H1 (cell line): ENCODE measurements at regions not wholly inside any gene's neighbourhood (a gene's known extent, or its start where the extent isn't known, plus 50 kb on each side); places are given as distances from the start of the nearest gene placed in this dataset.

Experiments used
- CTCF ChIA-PET: fragments of 300-600 bp; sonication (Branson Sonifier 250); formaldehyde crosslinking; loops from one replicate; lab custom pipeline; 2021; ENCODE audit not compliant: partially characterized antibody; lab: Charles Lee
- POLR2A ChIA-PET: fragments of 300-600 bp; sonication (Branson Sonifier 250); formaldehyde crosslinking; loops from one replicate; lab custom pipeline; 2021; ENCODE audit warnings: inconsistent platforms; ENCODE audit not compliant: partially characterized antibody; lab: Charles Lee
- DNase-seq, 2 experiments: peaks; one replicate each; pipeline versions ENCODE4 v3.0.0 to v3.0.0-alpha.2; 2010 to 2022; ENCODE audit warnings: low spot score in 2 of 2, low read depth in 1 of 2, mixed read lengths in 1 of 2
- FAIRE-seq: peaks from 2 replicates; lab custom pipeline; 2011; peaks lifted over from hg19 to GRCh38; lab: Jason Lieb, UNC
- H2AFZ ChIP-seq: 2 replicates; pipeline ENCODE4 v1.8.1; 2012; ENCODE audit warnings: low read length, inconsistent platforms
- H2AK5ac ChIP-seq: 2 replicates; pipeline ENCODE4 v1.6.1; 2013; ENCODE audit warnings: low read depth, low read length
- H2BK120ac ChIP-seq: replicated peaks from 2 replicates; pipeline ENCODE3; 2013; ENCODE audit warnings: low read depth, low read length, inconsistent platforms
- H2BK12ac ChIP-seq: 2 replicates; pipeline ENCODE4 v1.6.1; 2013; ENCODE audit warnings: low read depth, low read length
- H2BK15ac ChIP-seq: 2 replicates; pipeline ENCODE4 v1.6.1; 2013; ENCODE audit warnings: low read length
- H2BK20ac ChIP-seq: 2 replicates; pipeline ENCODE4 v1.6.1; 2013; ENCODE audit warnings: low read length
- H2BK5ac ChIP-seq: 2 replicates; pipeline ENCODE4 v1.6.1; 2013; ENCODE audit warnings: low read depth, low read length
- H3K14ac ChIP-seq: 2 replicates; pipeline ENCODE4 v1.6.1; 2013; ENCODE audit warnings: inconsistent platforms; ENCODE audit not compliant: insufficient read length
- H3K18ac ChIP-seq: 2 replicates; pipeline ENCODE4 v1.6.1; 2013; ENCODE audit warnings: low read length; ENCODE audit errors: extremely low read depth
- H3K23ac ChIP-seq: 2 replicates; pipeline ENCODE4 v1.6.1; 2013; ENCODE audit warnings: inconsistent platforms; ENCODE audit not compliant: insufficient read length
- H3K23me2 ChIP-seq: 2 replicates; pipeline ENCODE4 v1.6.1; 2013; ENCODE audit warnings: low read depth, low read length
- H3K27ac ChIP-seq: 2 replicates; pipeline ENCODE4 v1.6.1; 2011; ENCODE audit warnings: low read depth, low read length, inconsistent platforms
- H3K27me3 ChIP-seq, 4 experiments: replicated peaks in 1 of 4; 1 replicate in 1 of 4; 2 replicates in 3 of 4; pipeline versions ENCODE4 v1.6.1 to v1.8.1; 2011 to 2013; ENCODE audit warnings: low read length in 3 of 4, mild to moderate bottlenecking in 3 of 4, inconsistent platforms in 2 of 4, mixed read lengths in 2 of 4, moderate library complexity in 1 of 4; ENCODE audit not compliant: control insufficient read depth in 3 of 4, insufficient read depth in 3 of 4; ENCODE audit errors: extremely low read depth in 1 of 4
- H3K36me3 ChIP-seq, 4 experiments: 2 replicates each; pipeline versions ENCODE4 v1.6.1 to v1.8.1; 2011 to 2013; ENCODE audit warnings: mild to moderate bottlenecking in 4 of 4, low read length in 3 of 4, moderate library complexity in 2 of 4, control low read depth in 1 of 4, inconsistent platforms in 1 of 4; ENCODE audit not compliant: insufficient read depth in 4 of 4, control insufficient read depth in 2 of 4
- H3K4ac ChIP-seq: replicated peaks from 2 replicates; pipeline ENCODE3; 2013; ENCODE audit warnings: low read length, low read depth, mixed read lengths, inconsistent platforms; ENCODE audit not compliant: insufficient read length
- H3K4me1 ChIP-seq, 4 experiments: replicated peaks in 1 of 4; 1 replicate in 1 of 4; 2 replicates in 3 of 4; pipeline versions ENCODE4 v1.6.1 to v1.8.1; 2011 to 2013; ENCODE audit warnings: low read length in 3 of 4, inconsistent platforms in 2 of 4, mixed read lengths in 1 of 4; ENCODE audit not compliant: insufficient read depth in 4 of 4, control insufficient read depth in 3 of 4
- H3K4me2 ChIP-seq, 2 experiments: 2 replicates each; pipeline versions ENCODE4 v1.6.1 to v1.8.1; 2011 to 2013; ENCODE audit warnings: low read depth in 2 of 2, low read length in 2 of 2, control low read depth in 1 of 2, inconsistent platforms in 1 of 2, mild to moderate bottlenecking in 1 of 2; ENCODE audit not compliant: insufficient read depth in 1 of 2
- H3K4me3 ChIP-seq, 4 experiments: fragments of 200-600, 300-600 bp in 1 of 4; sonication (generic), shearing (Covaris generic), sonication (Bioruptor Twin) in 1 of 4; 2 replicates each; pipeline versions ENCODE4 v1.5.1 to v1.8.1; 2011 to 2016; ENCODE audit warnings: low read length in 4 of 4, low read depth in 3 of 4, control low read depth in 2 of 4, inconsistent platforms in 2 of 4, mild to moderate bottlenecking in 2 of 4, mixed read lengths in 1 of 4, moderate library complexity in 1 of 4; ENCODE audit not compliant: insufficient read depth in 2 of 4; ENCODE audit errors: extremely low read depth in 1 of 4
- H3K56ac ChIP-seq: replicated peaks from 2 replicates; pipeline ENCODE3; 2013; ENCODE audit warnings: low read depth, mild to moderate bottlenecking, mixed read lengths, low read length, inconsistent platforms; ENCODE audit not compliant: insufficient read length
- H3K79me1 ChIP-seq: 2 replicates; pipeline ENCODE4 v1.6.1; 2013; ENCODE audit warnings: low read depth, low read length, control low read depth
- H3K79me2 ChIP-seq, 2 experiments: 2 replicates each; pipeline versions ENCODE4 v1.6.1 to v1.8.1; 2012 to 2013; ENCODE audit warnings: low read length in 2 of 2, mild to moderate bottlenecking in 2 of 2, inconsistent platforms in 1 of 2; ENCODE audit not compliant: insufficient read depth in 2 of 2, control insufficient read depth in 1 of 2
- H3K9ac ChIP-seq, 4 experiments: replicated peaks in 1 of 4; 1 replicate in 1 of 4; 2 replicates in 3 of 4; pipeline versions ENCODE4 v1.6.1 to v1.8.1; 2011 to 2013; ENCODE audit warnings: low read depth in 3 of 4, low read length in 3 of 4, control low read depth in 2 of 4, mild to moderate bottlenecking in 2 of 4, moderate library complexity in 2 of 4, inconsistent platforms in 1 of 4; ENCODE audit errors: extremely low read depth in 1 of 4
- H3K9me3 ChIP-seq, 2 experiments: 2 replicates each; pipeline versions ENCODE4 v1.6.1 to v1.8.1; 2012 to 2013; ENCODE audit warnings: mild to moderate bottlenecking in 2 of 2, moderate library complexity in 2 of 2, control low read depth in 1 of 2, inconsistent platforms in 1 of 2, low read depth in 1 of 2, low read length in 1 of 2, mixed read lengths in 1 of 2; ENCODE audit not compliant: insufficient read depth in 2 of 2
- H4K20me1 ChIP-seq, 2 experiments: replicated peaks in 1 of 2; 2 replicates each; pipeline versions ENCODE3 to v1.8.1; 2011 to 2013; ENCODE audit warnings: inconsistent platforms in 2 of 2, low read length in 2 of 2, mild to moderate bottlenecking in 1 of 2; ENCODE audit not compliant: insufficient read depth in 2 of 2, control insufficient read depth in 1 of 2
- H4K5ac ChIP-seq: 2 replicates; pipeline ENCODE4 v1.6.1; 2013; ENCODE audit warnings: low read length, low read depth, mixed read lengths, inconsistent platforms; ENCODE audit not compliant: insufficient read length
- H4K8ac ChIP-seq: 2 replicates; pipeline ENCODE4 v1.8.0; 2013; ENCODE audit warnings: mild to moderate bottlenecking, moderate library complexity, low read length, inconsistent platforms; ENCODE audit not compliant: insufficient read depth; ENCODE audit errors: extremely low read depth
- H4K91ac ChIP-seq: replicated peaks from 2 replicates; pipeline ENCODE3; 2013; ENCODE audit warnings: low read length, mixed read lengths, inconsistent platforms; ENCODE audit not compliant: insufficient read length
- POU5F1 ChIP-seq: IDR thresholded peaks from 2 replicates; pipeline ENCODE4 v1.6.1; 2011; ENCODE audit warnings: low read depth, mild to moderate bottlenecking, low read length, moderate library complexity
- RNF2 ChIP-seq: fragments of 200-900, 300-1000 bp; sonication (generic); IDR thresholded peaks from 2 replicates; pipeline ENCODE4 v1.7.1; 2016; ENCODE audit warnings: borderline replicate concordance, low read depth, mild to moderate bottlenecking, antibody characterized with exemption, low read length; ENCODE audit not compliant: poor library complexity, severe bottlenecking; ENCODE audit errors: missing control alignments
- TBP ChIP-seq: IDR thresholded peaks from 2 replicates; pipeline ENCODE4 v1.6.1; 2011; ENCODE audit warnings: low read depth, low read length, improper control_type of control experiment
- TEAD4 ChIP-seq: IDR thresholded peaks from 2 replicates; pipeline ENCODE4 v1.6.1; 2012; ENCODE audit warnings: low read depth, low read length, inconsistent platforms, mixed read lengths
- WGBS, 2 experiments: shearing (Covaris generic) in 1 of 2; methylation state at CpG; one replicate each; pipeline versions ENCODE4 v1.1.6 to v1.1.7; 2013 to 2015; ENCODE audit warnings: low lambda C conversion rate in 2 of 2, mixed read lengths in 2 of 2, inconsistent platforms in 1 of 2, low coverage in 1 of 2, missing lambda C conversion rate in 1 of 2; ENCODE audit not compliant: insufficient replicate concordance in 2 of 2, insufficient coverage in 1 of 2, insufficient read length in 1 of 2; ENCODE audit errors: extremely low coverage in 1 of 2, missing lambda C conversion rate in 1 of 2; 5-methylcytosine and 5-hydroxymethylcytosine counted together

- Histone ChIP-seq H3K56ac (no peak overlapping the region), H3K18ac (no peak overlapping the region), H2BK20ac (no peak overlapping the region), H3K9me3 (0 out of 4 replicates have a peak, but pooled peaks cover 2 to 3% of the 10 kb centered on the region in 2 experiments), H2BK120ac (no peak overlapping the region), H2AFZ (no peak overlapping the region), H3K4me2 (peak overlapping the region in 1 of 2 experiments; percentile 55; a peak in 2 of 4 replicates), H3K4me3 (no peak overlapping the region), H3K23me2 (peaks cover 4% of the 10 kb centered on the region; the same call in 1 of the 2 replicates), H3K14ac (no peak overlapping the region), H3K23ac (no peak overlapping the region), H4K91ac (no peak overlapping the region), H4K8ac (no peak overlapping the region), H3K9ac (no peak overlapping the region), H4K20me1 (no peaks in the 10 kb centered on the region), H3K79me1 (no peaks in the 10 kb centered on the region), H2AK5ac (peak overlapping the region; percentile 65; the same call in 1 of the 2 replicates), H3K4me1 (peaks cover 0 to 9% (median 7%) of the 10 kb centered on the region in 4 experiments; a peak in 6 of 7 replicates), H3K27ac (no peak overlapping the region), H3K36me3 (no peaks in the 10 kb centered on the region), H3K79me2 (no peaks in the 10 kb centered on the region), H4K5ac (no peak overlapping the region), H3K4ac (no peak overlapping the region), H2BK12ac (peak overlapping the region; percentile 94; the same call in 1 of the 2 replicates), H2BK5ac (no peak overlapping the region), H3K27me3 (no peaks in the 10 kb centered on the region; a peak in 1 of 7 replicates), H2BK15ac (no peak overlapping the region)
- TF ChIP-seq POU5F1: no peak
- no peak for TF ChIP-seq TEAD4
- TF ChIP-seq TBP: no peak
- TF ChIP-seq RNF2: no peak
- no peak for FAIRE-seq
- WGBS, 2 experiments: 84% methylated on average over 8 of the region's 8 CpGs; no CpG with 5 or more reads in 1 of the 2 experiments
- ChIA-PET CTCF (interaction anchor here (1.1 to 2.9 kb wide), 14 partner anchors 13 to 431 kb away, joined by 3 to 26 read pairs (median 4); no protein-coding TSS in a partner anchor), POLR2A (no interaction called here)
- no peak for DNase-seq
Measured at GRCh38 chr15:25932696-25933095, 69.6 kb upstream of the ATP10A start.
